SK-N-MC (cell line): ENCODE measurements at regions not wholly inside any gene's neighbourhood (a gene's known extent, or its start where the extent isn't known, plus 50 kb on each side); places are given as distances from the start of the nearest gene placed in this dataset.
A peak's percentile ranks its signal among the peaks of the same experiment; 100 is the strongest.

ENCODE experiments used
- DNase-seq: peaks from one replicate; pipeline ENCODE4 v3.0.0-alpha.2; 2011; ENCODE audit warnings: low read depth, low spot score
- H3K27ac ChIP-seq: fragments of 200-600 bp; sonication (generic); 2 replicates; pipeline ENCODE4 v1.5.1; 2016; ENCODE audit warnings: mixed run types
- H3K36me3 ChIP-seq: fragments of 200-600 bp; sonication (generic); 2 replicates; pipeline ENCODE4 v1.6.1; 2017; ENCODE audit warnings: antibody characterized with exemption, low read length, mixed read lengths; ENCODE audit not compliant: insufficient read depth
- H3K4me3 ChIP-seq: fragments of 200-600 bp; sonication (generic); 2 replicates; pipeline ENCODE4 v1.5.1; 2016
- H3K9ac ChIP-seq: fragments of 200-600 bp; sonication (generic); 2 replicates; pipeline ENCODE4 v1.8.0; 2017; ENCODE audit warnings: mixed run types, mixed read lengths; ENCODE audit not compliant: insufficient read length
- H3K9me3 ChIP-seq: fragments of 200-600 bp; sonication (generic); 2 replicates; pipeline ENCODE4 v1.6.1; 2017; ENCODE audit warnings: low read depth, mild to moderate bottlenecking, antibody characterized with exemption, low read length, moderate library complexity, mixed read lengths
- EZH2 ChIP-seq: fragments of 200-600 bp; sonication (generic); IDR thresholded peaks from one replicate; pipeline ENCODE4 v1.6.1; 2017; ENCODE audit warnings: antibody characterized with exemption
- FOXP2 ChIP-seq: optimal IDR thresholded peaks from 2 replicates; pipeline ENCODE3; 2011; ENCODE audit warnings: mild to moderate bottlenecking, moderate library complexity; ENCODE audit not compliant: insufficient read depth; ENCODE audit errors: extremely low read length, control extremely low read depth
- POLR2AphosphoS5 ChIP-seq: IDR thresholded peaks from 2 replicates; pipeline ENCODE4 v1.6.1; 2012; ENCODE audit warnings: mild to moderate bottlenecking, low read depth, low read length, borderline replicate concordance

DNA sequence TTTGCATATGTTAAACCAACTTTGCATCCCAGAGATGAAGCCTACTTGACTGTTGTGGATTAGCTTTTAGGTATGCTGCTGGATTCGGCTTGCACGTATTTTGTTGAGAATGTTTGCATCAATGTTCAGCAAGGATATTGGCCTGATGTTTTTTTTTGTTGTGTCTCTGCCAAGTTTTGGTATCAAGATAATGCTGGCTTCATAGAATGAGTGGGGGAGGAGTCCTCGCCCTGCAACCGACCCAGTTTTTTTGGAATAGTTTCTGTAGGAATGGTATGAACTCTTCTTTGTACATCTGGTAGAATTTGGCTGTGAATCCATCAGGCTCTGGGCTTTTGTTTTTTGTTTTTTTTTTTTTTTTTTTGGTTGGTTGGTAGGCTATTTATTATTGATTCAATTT is 147.9 kb downstream of the AHR start:
- Histone ChIP-seq H3K9me3 (no peaks in the 10 kb centered on the region), H3K9ac (no peak overlapping the region), H3K27ac (no peak overlapping the region), H3K4me3 (no peak overlapping the region), H3K36me3 (no peaks in the 10 kb centered on the region)
- DNase-seq, result no peak
- TF ChIP-seq FOXP2, result no peak
- TF ChIP-seq EZH2, result no peak
- no peak for TF ChIP-seq POLR2AphosphoS5

DNA sequence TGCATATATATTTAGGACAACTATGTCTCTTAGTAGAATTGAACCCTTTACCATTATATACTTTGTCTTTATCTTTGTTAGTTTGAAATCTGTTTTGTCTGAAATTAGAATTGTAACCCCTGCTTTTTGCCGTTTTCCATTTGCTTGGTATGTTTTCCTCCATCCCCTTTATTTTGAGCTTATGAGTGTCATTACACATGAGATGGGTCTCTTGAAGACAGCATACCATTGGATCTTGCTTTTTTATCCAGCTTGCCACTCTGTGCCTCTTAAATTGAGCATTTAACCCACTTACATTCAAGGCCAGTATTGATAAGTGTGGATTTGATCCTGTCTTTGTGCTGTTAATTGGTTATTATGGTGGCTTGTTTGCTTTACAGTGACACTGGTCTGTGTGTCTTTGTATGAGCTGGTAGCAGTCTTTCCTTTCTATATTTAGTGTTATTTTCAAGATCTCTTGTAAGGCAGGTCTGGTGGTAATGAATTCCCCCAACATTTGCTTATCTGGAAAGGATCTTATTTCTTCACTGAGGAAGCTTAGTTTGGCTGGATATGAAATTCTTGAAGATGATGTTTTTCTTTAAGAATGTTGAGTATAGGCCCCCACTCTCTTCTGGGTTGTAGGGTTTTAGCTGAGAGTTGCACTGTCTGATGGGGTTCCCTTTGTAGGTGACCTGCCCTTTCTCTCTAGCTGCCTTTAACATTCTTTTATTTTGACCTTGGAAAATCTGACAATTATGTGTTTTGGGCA is 149.5 kb downstream of the AHR start:
- H3K4me3 ChIP-seq, result no peak overlapping the region
- TF ChIP-seq FOXP2, result no peak
- H3K9me3 ChIP-seq, result no peaks in the 10 kb centered on the region
- no peaks in the 10 kb centered on the region for H3K36me3 ChIP-seq
- no peak overlapping the region for H3K9ac ChIP-seq
- H3K27ac ChIP-seq, result no peak overlapping the region
- no peak for DNase-seq

DNA sequence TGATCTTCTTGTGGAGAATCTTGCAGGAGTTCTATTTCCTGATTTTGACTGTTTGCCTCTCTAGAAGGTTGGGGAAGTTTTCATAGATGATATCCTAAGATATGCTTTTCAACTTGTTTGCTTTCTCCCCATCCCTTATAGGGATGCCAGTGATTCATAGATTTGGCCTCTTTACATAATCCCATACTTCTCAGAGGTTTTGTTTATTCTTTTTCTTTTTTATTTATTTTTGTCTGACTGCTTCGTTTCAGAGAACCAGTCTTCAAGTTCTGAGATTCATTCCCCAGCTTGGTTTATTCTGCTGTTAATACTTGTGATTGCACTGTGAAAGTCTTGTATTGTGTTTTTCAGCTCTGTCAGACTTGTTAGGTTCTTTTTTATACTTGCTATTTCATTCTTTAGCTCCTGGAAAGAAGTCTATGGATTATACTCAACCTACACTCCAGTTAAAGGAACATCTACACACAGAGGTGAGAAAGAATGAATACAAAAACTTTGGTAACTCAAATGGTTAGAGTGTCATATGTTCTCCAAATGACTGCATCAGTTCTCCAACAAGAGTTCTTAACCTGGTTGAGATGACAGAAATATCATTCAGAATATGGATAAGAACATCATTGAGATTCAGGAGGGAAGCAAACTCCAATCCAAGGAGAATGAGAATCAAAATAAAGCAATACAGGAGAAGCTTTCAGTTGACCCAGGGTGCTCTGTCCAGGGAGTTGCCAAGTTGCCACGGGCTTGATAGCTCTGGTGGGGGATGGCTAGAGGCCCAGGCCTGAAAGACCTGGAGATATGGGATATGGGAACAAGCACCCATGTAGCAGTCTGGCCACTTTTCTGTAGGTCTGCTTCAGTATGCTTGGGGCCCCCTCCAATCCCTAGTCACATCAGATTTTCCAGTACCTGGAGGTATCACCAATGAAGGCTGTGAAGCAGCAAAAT is 150.3 kb downstream of the AHR start:
- TF ChIP-seq POLR2AphosphoS5 (no peak), FOXP2 (no peak), EZH2 (no peak)
- no peak overlapping the region for H3K4me3 ChIP-seq
- no peak overlapping the region for H3K27ac ChIP-seq
- DNase-seq, result no peak
- no peak overlapping the region for H3K9ac ChIP-seq
- no peaks in the 10 kb centered on the region for H3K36me3 ChIP-seq
- no peaks in the 10 kb centered on the region for H3K9me3 ChIP-seq

DNA sequence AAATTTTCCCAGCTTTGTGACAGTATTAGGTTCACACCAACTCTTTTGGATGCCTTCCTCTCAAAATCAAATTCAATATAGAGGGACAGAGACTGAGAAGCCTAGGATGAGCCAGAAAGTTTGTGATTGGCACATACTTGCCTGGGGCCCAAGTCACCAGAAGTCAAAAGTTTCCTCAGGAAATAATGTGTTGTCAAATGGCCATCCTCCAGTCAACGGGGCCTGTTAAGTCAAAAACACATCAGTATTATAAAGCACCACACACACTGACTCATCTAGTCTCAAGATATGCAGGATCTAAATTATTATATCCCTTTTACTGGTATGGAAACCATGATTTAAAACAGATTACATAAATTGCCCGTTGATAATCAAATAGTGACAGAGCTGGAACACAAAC is 158.1 kb downstream of the AHR start:
- no peak for DNase-seq
- Histone ChIP-seq H3K27ac (no peak overlapping the region), H3K4me3 (no peak overlapping the region), H3K36me3 (no peaks in the 10 kb centered on the region), H3K9ac (no peak overlapping the region), H3K9me3 (no peaks in the 10 kb centered on the region)
- no peak for TF ChIP-seq POLR2AphosphoS5
- TF ChIP-seq FOXP2, result no peak
- no peak for TF ChIP-seq EZH2

DNA sequence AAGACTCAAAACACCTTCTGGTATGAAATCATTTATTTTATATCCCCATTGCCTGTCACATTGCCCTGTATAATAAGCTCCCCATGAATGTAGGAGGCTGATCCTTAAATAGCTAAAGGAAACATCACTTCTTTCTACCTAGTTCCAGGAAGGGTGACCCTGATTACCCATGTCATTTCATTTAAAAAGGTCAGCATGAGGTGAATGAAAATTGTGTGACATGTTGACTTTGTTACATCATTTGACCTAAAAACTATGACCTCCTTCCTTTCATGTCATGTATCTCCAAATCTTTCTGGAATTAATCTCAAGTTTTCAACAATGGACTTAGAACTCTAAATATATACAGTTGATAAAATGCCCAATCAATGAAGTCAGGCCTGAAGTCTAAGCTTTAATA is 161.5 kb downstream of the AHR start:
- no peaks in the 10 kb centered on the region for H3K9me3 ChIP-seq
- no peak overlapping the region for H3K4me3 ChIP-seq
- TF ChIP-seq EZH2 (no peak), FOXP2 (no peak), POLR2AphosphoS5 (no peak)
- DNase-seq, result no peak
- no peak overlapping the region for H3K9ac ChIP-seq
- H3K27ac ChIP-seq, result no peak overlapping the region
- H3K36me3 ChIP-seq, result no peaks in the 10 kb centered on the region

DNA sequence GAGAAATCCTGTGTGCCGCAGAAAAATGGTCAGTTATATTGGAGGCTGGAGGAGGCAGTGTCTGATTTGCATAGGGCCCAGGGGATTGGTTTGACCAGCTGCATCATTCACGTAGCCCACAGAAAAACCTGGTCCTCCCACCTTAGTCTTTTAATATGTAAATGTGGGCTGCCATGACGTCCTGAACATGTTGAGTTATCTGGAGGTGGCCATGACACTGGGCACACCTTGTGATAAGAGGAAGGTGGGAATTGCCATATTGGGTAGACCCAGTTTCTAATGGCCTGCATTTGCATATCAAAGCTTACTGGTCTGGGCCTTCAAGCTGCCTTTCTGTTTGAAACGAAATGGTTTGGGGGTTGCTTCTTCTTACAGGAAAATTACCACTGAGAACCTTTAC is 162.2 kb downstream of the AHR start:
- no peak for DNase-seq
- TF ChIP-seq POLR2AphosphoS5, result no peak
- TF ChIP-seq FOXP2, result no peak
- TF ChIP-seq EZH2, result no peak
- H3K9me3 ChIP-seq, result no peaks in the 10 kb centered on the region
- H3K27ac ChIP-seq, result no peak overlapping the region
- no peaks in the 10 kb centered on the region for H3K36me3 ChIP-seq
- H3K4me3 ChIP-seq, result no peak overlapping the region
- H3K9ac ChIP-seq, result no peak overlapping the region

DNA sequence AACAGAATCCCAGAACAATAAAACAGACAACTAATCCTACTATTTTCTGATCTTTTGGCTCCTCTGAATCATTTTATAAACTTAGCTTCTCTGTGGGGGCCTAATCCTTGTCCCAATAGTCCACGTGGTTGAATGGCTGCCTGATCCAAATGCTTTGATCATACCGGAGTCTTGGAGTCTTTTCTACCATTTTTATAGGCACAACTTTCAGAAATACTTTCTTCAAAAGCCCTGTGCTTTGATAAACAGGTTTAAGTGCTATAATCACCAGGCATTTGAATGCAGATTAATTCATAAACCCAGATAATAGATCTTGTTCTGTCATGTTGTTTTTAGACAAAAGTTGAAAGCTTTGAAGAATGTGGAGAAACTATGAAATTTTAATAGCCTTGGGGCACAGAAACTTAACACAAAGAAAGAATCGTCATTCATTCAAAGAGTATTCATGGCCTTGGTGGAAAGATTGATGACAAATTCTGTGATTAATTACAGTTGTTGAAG is 163.7 kb downstream of the AHR start:
- TF ChIP-seq EZH2, result no peak
- no peak; the same call in 1 of the 2 replicates for TF ChIP-seq POLR2AphosphoS5
- no peak for TF ChIP-seq FOXP2
- Histone ChIP-seq H3K36me3 (no peaks in the 10 kb centered on the region), H3K9ac (no peak overlapping the region), H3K4me3 (peak overlapping the region; percentile 43), H3K9me3 (no peaks in the 10 kb centered on the region), H3K27ac (peak overlapping the region; percentile 84; the same call in 1 of the 2 replicates)
- peak; percentile 71 for DNase-seq

DNA sequence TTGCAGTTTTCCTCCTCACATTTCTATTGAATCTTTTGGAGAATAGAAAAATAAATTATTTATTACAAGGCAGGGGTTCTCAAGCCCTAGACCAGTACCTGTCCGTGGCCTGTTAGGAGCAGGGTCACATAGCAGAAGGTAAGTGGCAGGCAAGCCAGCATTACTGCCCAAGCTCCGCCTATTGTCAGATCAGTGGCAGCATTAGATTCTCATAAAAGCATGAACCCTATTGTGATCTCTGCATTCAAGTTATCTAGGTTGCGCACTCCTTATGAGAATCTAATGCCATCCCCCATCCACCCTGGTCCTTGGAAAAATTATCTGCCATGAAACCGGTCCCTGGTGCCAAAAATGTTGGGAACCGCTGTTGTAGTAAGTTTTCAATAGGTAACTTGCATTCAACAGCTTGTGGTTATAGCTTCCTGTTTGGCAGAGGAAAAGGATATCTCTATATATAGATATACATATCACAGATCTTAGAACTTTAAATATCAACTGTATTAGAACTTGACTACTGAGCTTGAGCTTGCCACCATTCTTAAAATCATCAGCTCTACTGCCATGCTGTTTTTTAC is 165.1 kb downstream of the AHR start:
- DNase-seq, result peak; percentile 59
- H3K9ac ChIP-seq, result no peak overlapping the region

More for the DNA sequence above, 165.1 kb downstream of the AHR start:
- Histone ChIP-seq H3K27ac (peak overlapping the region; percentile 98; the same call in 1 of the 2 replicates), H3K36me3 (no peaks in the 10 kb centered on the region), H3K9me3 (no peaks in the 10 kb centered on the region), H3K4me3 (peak overlapping the region; percentile 45)
- TF ChIP-seq POLR2AphosphoS5, result peak; percentile 33; the same call in 1 of the 2 replicates
- TF ChIP-seq FOXP2, result no peak
